Chondrocyte (in vitro differentiated cells): ENCODE measurements at regions not wholly inside any gene's neighbourhood (a gene's known extent, or its start where the extent isn't known, plus 50 kb on each side); places are given as distances from the start of the nearest gene placed in this dataset.

Experiments
- DNase-seq: peaks from one replicate; pipeline ENCODE4 v3.0.0; 2021; ENCODE audit warnings: mixed read lengths, low spot score
- H3K27ac Mint-ChIP-seq: one replicate; pipeline ENCODE4 v1.8.0; 2021; ENCODE audit warnings: mild to moderate bottlenecking, moderate library complexity, mixed read lengths; ENCODE audit not compliant: unreplicated experiment
- H3K27me3 Mint-ChIP-seq: 2 replicates; pipeline ENCODE4 v1.8.0; 2021; ENCODE audit warnings: low read depth, mixed read lengths
- H3K36me3 Mint-ChIP-seq: 2 replicates; pipeline ENCODE4 v1.8.0; 2021; ENCODE audit warnings: low read depth, mixed read lengths
- H3K4me1 Mint-ChIP-seq: 2 replicates; pipeline ENCODE4 v1.8.0; 2021; ENCODE audit warnings: low read depth, mild to moderate bottlenecking, mixed read lengths
- H3K4me3 Mint-ChIP-seq: one replicate; pipeline ENCODE4 v1.8.0; 2021; ENCODE audit warnings: mild to moderate bottlenecking, moderate library complexity, mixed read lengths; ENCODE audit not compliant: unreplicated experiment
- H3K9me3 Mint-ChIP-seq: 2 replicates; pipeline ENCODE4 v1.8.0; 2021; ENCODE audit warnings: low read depth, mixed read lengths
- CTCF ChIP-seq: fragments of 200-600 bp; sonication (generic); IDR thresholded peaks from 2 replicates; pipeline ENCODE4 v1.5.0; 2021; ENCODE audit warnings: antibody characterized with exemption, mild to moderate bottlenecking, moderate library complexity

GRCh38 chr15:97522347-97522746 is 438.2 kb upstream of the ARRDC4 start:
- Mint-ChIP-seq H3K36me3 (no peaks in the 10 kb centered on the region), H3K9me3 (no peaks in the 10 kb centered on the region), H3K4me1 (peaks cover 11% of the 10 kb centered on the region), H3K27ac (no peak overlapping the region), H3K27me3 (no peaks in the 10 kb centered on the region), H3K4me3 (no peak overlapping the region)
- DNase-seq, result no peak
- no peak for TF ChIP-seq CTCF

GRCh38 chr15:97525809-97526208 is 434.7 kb upstream of the ARRDC4 start:
- Mint-ChIP-seq H3K9me3 (no peaks in the 10 kb centered on the region), H3K4me1 (peaks cover 11% of the 10 kb centered on the region), H3K4me3 (no peak overlapping the region), H3K36me3 (no peaks in the 10 kb centered on the region), H3K27me3 (no peaks in the 10 kb centered on the region), H3K27ac (no peak overlapping the region)
- no peak for TF ChIP-seq CTCF
- DNase-seq, result no peak

- DNase-seq, result no peak
- no peaks in the 10 kb centered on the region for H3K36me3 Mint-ChIP-seq
- no peak for TF ChIP-seq CTCF
- no peak overlapping the region for H3K4me3 Mint-ChIP-seq
- no peaks in the 10 kb centered on the region for H3K27me3 Mint-ChIP-seq
- no peaks in the 10 kb centered on the region for H3K9me3 Mint-ChIP-seq
- H3K27ac Mint-ChIP-seq, result no peak overlapping the region
- H3K4me1 Mint-ChIP-seq, result peaks cover 3% of the 10 kb centered on the region
Observed at GRCh38 chr15:97528238-97528637, 432.3 kb upstream of the ARRDC4 start.

GRCh38 chr15:97545799-97546198 is 414.7 kb upstream of the ARRDC4 start:
- no peak for TF ChIP-seq CTCF
- H3K9me3 Mint-ChIP-seq, result peaks cover 36% of the 10 kb centered on the region
- no peak overlapping the region for H3K4me3 Mint-ChIP-seq
- peaks cover 3% of the 10 kb centered on the region for H3K36me3 Mint-ChIP-seq
- no peak overlapping the region for H3K27ac Mint-ChIP-seq
- no peaks in the 10 kb centered on the region for H3K4me1 Mint-ChIP-seq
- no peak for DNase-seq
- no peaks in the 10 kb centered on the region for H3K27me3 Mint-ChIP-seq

- no peak overlapping the region for H3K27ac Mint-ChIP-seq
- H3K36me3 Mint-ChIP-seq, result peaks cover 3% of the 10 kb centered on the region
- H3K4me3 Mint-ChIP-seq, result no peak overlapping the region
- no peaks in the 10 kb centered on the region for H3K4me1 Mint-ChIP-seq
- peaks cover 40% of the 10 kb centered on the region for H3K9me3 Mint-ChIP-seq
- no peaks in the 10 kb centered on the region for H3K27me3 Mint-ChIP-seq
- DNase-seq, result no peak
- no peak for TF ChIP-seq CTCF
Observed at GRCh38 chr15:97547381-97547780, 413.1 kb upstream of the ARRDC4 start.
